Liver (tissue), 8 donors: ENCODE measurements at regions not wholly inside any gene's neighbourhood (a gene's known extent, or its start where the extent isn't known, plus 50 kb on each side); places are given as distances from the start of the nearest gene placed in this dataset.

Experiments
- DNase-seq: peaks from one replicate; pipeline ENCODE4 v3.0.0-alpha.2; 2017; ENCODE audit warnings: low spot score
- H3K27ac ChIP-seq, 2 donors: one replicate each; pipeline ENCODE4 v1.7.0; 2013; ENCODE audit warnings: inconsistent platforms in 2 of 2, low read length in 2 of 2, control low read depth in 1 of 2, low read depth in 1 of 2, mild to moderate bottlenecking in 1 of 2
- H3K27me3 ChIP-seq, 4 donors: one replicate each; pipeline versions ENCODE4 v1.6.1 to v1.7.0; 2013; ENCODE audit warnings: low read length in 3 of 4, inconsistent platforms in 1 of 4, mild to moderate bottlenecking in 1 of 4, moderate library complexity in 1 of 4; ENCODE audit not compliant: control insufficient read depth in 4 of 4, insufficient read depth in 4 of 4
- H3K36me3 ChIP-seq, 4 donors: one replicate each; pipeline versions ENCODE4 v1.6.1 to v1.7.0; 2013; ENCODE audit warnings: low read length in 3 of 4, mild to moderate bottlenecking in 3 of 4, low read depth in 1 of 4, moderate library complexity in 1 of 4; ENCODE audit not compliant: control insufficient read depth in 4 of 4, insufficient read depth in 3 of 4
- H3K4me1 ChIP-seq, 4 donors: one replicate each; pipeline versions ENCODE4 v1.6.1 to v1.7.0; 2013; ENCODE audit warnings: low read length in 3 of 4, mild to moderate bottlenecking in 3 of 4, moderate library complexity in 1 of 4; ENCODE audit not compliant: control insufficient read depth in 4 of 4, insufficient read depth in 4 of 4
- H3K4me3 ChIP-seq, 3 donors: one replicate each; pipeline versions ENCODE4 v1.6.1 to v1.7.0; 2013; ENCODE audit warnings: low read length in 3 of 3, control low read depth in 1 of 3, low read depth in 1 of 3, mild to moderate bottlenecking in 1 of 3
- H3K9ac ChIP-seq, 2 donors: one replicate each; pipeline ENCODE4 v1.7.0; 2013; ENCODE audit warnings: low read length in 2 of 2, mild to moderate bottlenecking in 2 of 2, moderate library complexity in 2 of 2, control low read depth in 1 of 2, low read depth in 1 of 2
- H3K9me3 ChIP-seq, 4 donors: one replicate each; pipeline versions ENCODE4 v1.6.1 to v1.7.0; 2013; ENCODE audit warnings: low read length in 3 of 4; ENCODE audit not compliant: control insufficient read depth in 4 of 4
- ATF3 ChIP-seq: IDR thresholded peaks from 2 replicates; pipeline ENCODE4 v1.6.1; 2016; ENCODE audit warnings: antibody characterized with exemption
- EGR1 ChIP-seq, 2 donors: IDR thresholded peaks; 2 replicates each; pipeline ENCODE4 v1.6.1; 2016 to 2018; ENCODE audit warnings: antibody characterized with exemption in 2 of 2, low read depth in 2 of 2
- FOXA1 ChIP-seq: IDR thresholded peaks from 2 replicates; pipeline ENCODE4 v1.6.1; 2016; ENCODE audit warnings: antibody characterized with exemption
- FOXA2 ChIP-seq: IDR thresholded peaks from 2 replicates; pipeline ENCODE4 v1.6.1; 2016; ENCODE audit warnings: antibody characterized with exemption
- GABPA ChIP-seq, 2 donors: IDR thresholded peaks in 1 of 2; conservative IDR thresholded peaks in 1 of 2; 2 replicates each; pipeline ENCODE4 v1.6.1; 2016; ENCODE audit warnings: antibody characterized with exemption in 2 of 2, mild to moderate bottlenecking in 1 of 2, moderate library complexity in 1 of 2
- HNF4A ChIP-seq, 2 donors: conservative IDR thresholded peaks; 2 replicates each; pipeline ENCODE4 v1.6.1; 2016; ENCODE audit warnings: antibody characterized with exemption in 2 of 2, mild to moderate bottlenecking in 2 of 2
- HNF4G ChIP-seq: IDR thresholded peaks from 2 replicates; pipeline ENCODE4 v1.6.1; 2016; ENCODE audit warnings: antibody characterized with exemption
- NR2F2 ChIP-seq: IDR thresholded peaks from 2 replicates; pipeline ENCODE4 v1.6.1; 2016; ENCODE audit warnings: antibody characterized with exemption
- RAD21 ChIP-seq, 2 donors: IDR thresholded peaks; 2 replicates each; pipeline ENCODE4 v1.6.1; 2016; ENCODE audit warnings: antibody characterized with exemption in 2 of 2, mild to moderate bottlenecking in 2 of 2
- REST ChIP-seq: IDR thresholded peaks from 2 replicates; pipeline ENCODE4 v1.6.1; 2016; ENCODE audit warnings: antibody characterized with exemption, mild to moderate bottlenecking
- RXRA ChIP-seq, 2 donors: IDR thresholded peaks; 2 replicates each; pipeline ENCODE4 v1.6.1; 2017 to 2018; ENCODE audit warnings: antibody characterized with exemption in 2 of 2, mild to moderate bottlenecking in 1 of 2
- SP1 ChIP-seq: IDR thresholded peaks from 2 replicates; pipeline ENCODE4 v1.6.1; 2018; ENCODE audit warnings: antibody characterized with exemption, mild to moderate bottlenecking
- TAF1 ChIP-seq: conservative IDR thresholded peaks from 2 replicates; pipeline ENCODE4 v1.6.1; 2016; ENCODE audit warnings: antibody characterized with exemption, mild to moderate bottlenecking
- YY1 ChIP-seq: IDR thresholded peaks from 2 replicates; pipeline ENCODE4 v1.6.1; 2016; ENCODE audit warnings: antibody characterized with exemption, mild to moderate bottlenecking
- ZBTB33 ChIP-seq: IDR thresholded peaks from 2 replicates; pipeline ENCODE4 v1.6.1; 2016; ENCODE audit warnings: antibody characterized with exemption
- WGBS: extraction: QIAGEN DNeasy Blood & Tissue Kit; methylation state at CpG from one replicate; pipeline ENCODE4 v1.1.7; 2013; 5-methylcytosine and 5-hydroxymethylcytosine counted together
- TF ChIP-seq, protein P1 (sequence below): fragments of 150-350 bp; IDR thresholded peaks from 2 replicates; pipeline ENCODE4 v1.5.1; 2017; ENCODE audit warnings: improper control_type of control experiment, low read depth, low read length; ENCODE audit not compliant: missing input control
- TF ChIP-seq, protein P2 (sequence below): IDR thresholded peaks from 2 replicates; pipeline ENCODE4 v1.6.1; 2016; ENCODE audit warnings: antibody characterized with exemption
- donor health status: healthy.
- donor health status: healthy.
- donor health status: healthy.
- donor health status: healthy.
- donor health status: healthy.

- Histone ChIP-seq H3K4me1 (peaks cover 0 to 2% (median 0%) of the 10 kb centered on the region in 4 donors), H3K4me3 (no peak overlapping the region), H3K27ac (no peak overlapping the region), H3K9me3 (no peaks in the 10 kb centered on the region), H3K9ac (no peak overlapping the region), H3K27me3 (no peaks in the 10 kb centered on the region), H3K36me3 (no peaks in the 10 kb centered on the region)
- no peak for TF ChIP-seq HNF4A (conservative IDR thresholded peaks at IDR 0.05)
- 83% methylated on average over 2 of the region's 2 CpGs for WGBS
- DNase-seq = no peak
Measured at GRCh38 chr6:134535831-134536230, 217.9 kb upstream of the SGK1 start.

GRCh38 chr6:134534708-134535149, 216.8 kb upstream of the SGK1 start:
- 92% methylated on average over 2 of the region's 2 CpGs for WGBS

More at GRCh38 chr6:134534708-134535149, 216.8 kb upstream of the SGK1 start:
- Histone ChIP-seq H3K4me1 (peaks cover under 1 to 2% (median under 1%) of the 10 kb centered on the region in 4 donors), H3K36me3 (no peaks in the 10 kb centered on the region), H3K27ac (no peak overlapping the region), H3K27me3 (no peaks in the 10 kb centered on the region), H3K9ac (no peak overlapping the region), H3K9me3 (no peaks in the 10 kb centered on the region), H3K4me3 (no peak overlapping the region)
- TF ChIP-seq REST (no peak), FOXA1 (no peak), YY1 (no peak), RAD21 (IDR thresholded peaks at IDR 0.05) (no peak), NR2F2 (no peak), ZBTB33 (no peak), EGR1 (IDR thresholded peaks at IDR 0.05; ENCODE audit: low read depth in 2 of 2) (no peak), ATF3 (no peak), FOXA2 (no peak), TAF1 (no peak), RXRA (IDR thresholded peaks at IDR 0.05) (no peak), HNF4A (conservative IDR thresholded peaks at IDR 0.05) (no peak), HNF4G (no peak), GABPA (IDR thresholded peaks at IDR 0.05 in 1 of 2, conservative IDR thresholded peaks at IDR 0.05 in 1 of 2) (no peak), SP1 (no peak)
- TF ChIP-seq, protein P1, sequence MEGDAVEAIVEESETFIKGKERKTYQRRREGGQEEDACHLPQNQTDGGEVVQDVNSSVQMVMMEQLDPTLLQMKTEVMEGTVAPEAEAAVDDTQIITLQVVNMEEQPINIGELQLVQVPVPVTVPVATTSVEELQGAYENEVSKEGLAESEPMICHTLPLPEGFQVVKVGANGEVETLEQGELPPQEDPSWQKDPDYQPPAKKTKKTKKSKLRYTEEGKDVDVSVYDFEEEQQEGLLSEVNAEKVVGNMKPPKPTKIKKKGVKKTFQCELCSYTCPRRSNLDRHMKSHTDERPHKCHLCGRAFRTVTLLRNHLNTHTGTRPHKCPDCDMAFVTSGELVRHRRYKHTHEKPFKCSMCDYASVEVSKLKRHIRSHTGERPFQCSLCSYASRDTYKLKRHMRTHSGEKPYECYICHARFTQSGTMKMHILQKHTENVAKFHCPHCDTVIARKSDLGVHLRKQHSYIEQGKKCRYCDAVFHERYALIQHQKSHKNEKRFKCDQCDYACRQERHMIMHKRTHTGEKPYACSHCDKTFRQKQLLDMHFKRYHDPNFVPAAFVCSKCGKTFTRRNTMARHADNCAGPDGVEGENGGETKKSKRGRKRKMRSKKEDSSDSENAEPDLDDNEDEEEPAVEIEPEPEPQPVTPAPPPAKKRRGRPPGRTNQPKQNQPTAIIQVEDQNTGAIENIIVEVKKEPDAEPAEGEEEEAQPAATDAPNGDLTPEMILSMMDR = no peak
- TF ChIP-seq, protein P2, sequence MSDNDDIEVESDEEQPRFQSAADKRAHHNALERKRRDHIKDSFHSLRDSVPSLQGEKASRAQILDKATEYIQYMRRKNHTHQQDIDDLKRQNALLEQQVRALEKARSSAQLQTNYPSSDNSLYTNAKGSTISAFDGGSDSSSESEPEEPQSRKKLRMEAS = no peak
- no peak for DNase-seq
